SU-DHL-6 (cell line): ENCODE measurements at regions not wholly inside any gene's neighbourhood (a gene's known extent, or its start where the extent isn't known, plus 50 kb on each side); places are given as distances from the start of the nearest gene placed in this dataset.

Experiments used
- H2AFZ ChIP-seq: fragments of 200-600 bp; sonication (generic); 2 replicates; pipeline ENCODE4 v1.6.1; 2014; ENCODE audit warnings: low read depth, mild to moderate bottlenecking, moderate library complexity, mixed read lengths, antibody characterized with exemption, low read length; ENCODE audit not compliant: severe bottlenecking
- H3F3A ChIP-seq: fragments of 200-600 bp; shearing (Covaris generic); 2 replicates; pipeline ENCODE4 v1.6.0; 2016; ENCODE audit warnings: antibody characterized with exemption, mild to moderate bottlenecking; ENCODE audit not compliant: insufficient read depth
- H3K27ac ChIP-seq: fragments of 200-600 bp; sonication (generic); 2 replicates; pipeline ENCODE4 v1.5.1; 2016; ENCODE audit warnings: low read depth, mild to moderate bottlenecking, low read length, moderate library complexity, mixed read lengths
- H3K27me3 ChIP-seq: fragments of 200-600 bp; sonication (generic), shearing (Covaris generic); 2 replicates; pipeline ENCODE4 v1.6.0; 2014; ENCODE audit warnings: mild to moderate bottlenecking, low read length
- H3K36me3 ChIP-seq: fragments of 200-600 bp; sonication (generic); 2 replicates; pipeline ENCODE4 v1.6.1; 2014; ENCODE audit warnings: mild to moderate bottlenecking, low read length, mixed read lengths
- H3K4me2 ChIP-seq: fragments of 300-600, 200-600 bp; shearing (Covaris generic), sonication (generic); 2 replicates; pipeline ENCODE4 v1.6.0; 2014; ENCODE audit warnings: low read length, low read depth, mild to moderate bottlenecking; ENCODE audit not compliant: poor library complexity, severe bottlenecking
- H3K4me3 ChIP-seq: fragments of 200-600 bp; sonication (generic); 2 replicates; pipeline ENCODE4 v1.5.1; 2014; ENCODE audit warnings: antibody characterized with exemption, low read length, mild to moderate bottlenecking, mixed read lengths; ENCODE audit not compliant: insufficient read depth, poor library complexity, severe bottlenecking
- H3K79me2 ChIP-seq: fragments of 200-600 bp; sonication (generic); 2 replicates; pipeline ENCODE4 v1.6.1; 2014; ENCODE audit warnings: mild to moderate bottlenecking, low read length, moderate library complexity; ENCODE audit not compliant: insufficient read depth
- H3K9ac ChIP-seq: fragments of 200-600 bp; sonication (generic); 2 replicates; pipeline ENCODE4 v1.7.0; 2014; ENCODE audit warnings: mild to moderate bottlenecking, low read length
- H3K9me2 ChIP-seq: fragments of 200-600 bp; sonication (generic); replicated peaks from 2 replicates; pipeline ENCODE4 v1.6.1; 2014; ENCODE audit warnings: low read length; ENCODE audit not compliant: insufficient read depth
- H3K9me3 ChIP-seq: fragments of 200-600 bp; sonication (generic); 2 replicates; pipeline ENCODE4 v1.6.1; 2014; ENCODE audit warnings: low read length, mixed read lengths; ENCODE audit not compliant: insufficient read depth
- H4K20me1 ChIP-seq: fragments of 200-600 bp; sonication (generic); 2 replicates; pipeline ENCODE4 v1.6.1; 2014; ENCODE audit warnings: low read depth, mild to moderate bottlenecking, antibody characterized with exemption, low read length, moderate library complexity, mixed read lengths
- CTCF ChIP-seq: fragments of 200-600 bp; sonication (generic); IDR thresholded peaks from one replicate; pipeline ENCODE4 v1.5.1; 2017; ENCODE audit warnings: antibody characterized with exemption, mild to moderate bottlenecking, low read length, moderate library complexity; ENCODE audit not compliant: insufficient read depth, poor library complexity, severe bottlenecking
- EZH2phosphoT487 ChIP-seq: fragments of 200-600 bp; sonication (generic), shearing (Covaris generic); conservative IDR thresholded peaks from 2 replicates; pipeline ENCODE4 v1.6.1; 2018; ENCODE audit warnings: mild to moderate bottlenecking, antibody characterized with exemption, low read length, moderate library complexity, mixed read lengths

GRCh38 chr5:66247176-66247960 lies 103.3 kb downstream of the SREK1 start:
- H3K79me2 ChIP-seq = no peaks in the 10 kb centered on the region
- H3K36me3 ChIP-seq = no peaks in the 10 kb centered on the region
- H3K27me3 ChIP-seq = no peaks in the 10 kb centered on the region
- H3F3A ChIP-seq = no peaks in the 10 kb centered on the region
- no peak overlapping the region for H3K9ac ChIP-seq
- H2AFZ ChIP-seq = no peak overlapping the region
- H3K27ac ChIP-seq = no peak overlapping the region
- no peaks in the 10 kb centered on the region for H3K9me3 ChIP-seq
- H3K9me2 ChIP-seq = no peaks in the 10 kb centered on the region
- no peak for TF ChIP-seq CTCF
- no peak for TF ChIP-seq EZH2phosphoT487
- no peaks in the 10 kb centered on the region for H4K20me1 ChIP-seq
- no peak overlapping the region for H3K4me3 ChIP-seq
- H3K4me2 ChIP-seq = no peak overlapping the region

- Histone ChIP-seq H3K27me3 (no peaks in the 10 kb centered on the region), H3K36me3 (no peaks in the 10 kb centered on the region), H3K9ac (no peak overlapping the region), H2AFZ (no peak overlapping the region), H3K79me2 (no peaks in the 10 kb centered on the region), H3F3A (no peaks in the 10 kb centered on the region), H4K20me1 (no peaks in the 10 kb centered on the region), H3K4me2 (no peak overlapping the region), H3K9me2 (no peaks in the 10 kb centered on the region), H3K9me3 (no peaks in the 10 kb centered on the region), H3K27ac (no peak overlapping the region), H3K4me3 (no peak overlapping the region)
- TF ChIP-seq EZH2phosphoT487 = no peak
- TF ChIP-seq CTCF = no peak
Observed at GRCh38 chr5:66248874-66249273, 104.8 kb downstream of the SREK1 start.

- no peak overlapping the region for H3K4me2 ChIP-seq
- no peaks in the 10 kb centered on the region for H3K9me2 ChIP-seq
- H2AFZ ChIP-seq = no peak overlapping the region
- no peaks in the 10 kb centered on the region for H3F3A ChIP-seq
- no peak overlapping the region for H3K4me3 ChIP-seq
- H3K9me3 ChIP-seq = no peaks in the 10 kb centered on the region
- no peaks in the 10 kb centered on the region for H4K20me1 ChIP-seq
- H3K27ac ChIP-seq = no peak overlapping the region
- TF ChIP-seq CTCF = no peak
- TF ChIP-seq EZH2phosphoT487 = no peak
- H3K79me2 ChIP-seq = no peaks in the 10 kb centered on the region
- H3K9ac ChIP-seq = no peak overlapping the region
- no peaks in the 10 kb centered on the region for H3K27me3 ChIP-seq
- H3K36me3 ChIP-seq = no peaks in the 10 kb centered on the region
Observed at GRCh38 chr5:66249920-66250319, 105.8 kb downstream of the SREK1 start.
